Stimulated activated CD8-positive, alpha-beta memory T cell treated with anti-CD3 and anti-CD28 coated beads, Interleukin-7, amount 100 ng/mL, for 48 hours (primary cell): ENCODE measurements at regions not wholly inside any gene's neighbourhood (a gene's known extent, or its start where the extent isn't known, plus 50 kb on each side); places are given as distances from the start of the nearest gene placed in this dataset.

Experiments used
- DNase-seq, 2 donors: peaks; one replicate each; pipeline ENCODE4 v3.0.0-alpha.2; 2020; ENCODE audit warnings: low read depth in 1 of 2; ENCODE audit errors: extremely low read depth in 1 of 2

DNA sequence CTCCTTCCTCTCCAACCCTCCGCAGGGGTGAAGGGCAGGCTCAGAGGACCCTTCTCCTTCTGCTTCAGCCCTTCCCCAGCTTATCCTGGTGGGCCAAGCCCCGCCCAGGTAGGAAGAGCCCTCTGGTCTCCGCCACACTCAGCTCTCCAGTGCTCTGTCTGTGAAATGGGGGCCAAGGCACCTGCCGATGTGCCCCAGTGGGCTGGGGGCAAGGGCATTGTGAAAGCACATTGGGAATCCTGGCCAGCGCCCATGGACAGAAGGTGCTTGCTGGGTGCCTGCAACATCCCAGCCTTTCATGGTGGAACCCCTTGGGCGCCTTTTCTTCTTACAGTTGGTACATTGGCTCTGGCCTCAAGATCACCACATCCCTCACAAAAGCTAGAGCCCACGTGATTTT, 150.8 kb downstream of the INHBB start:
- no peak for DNase-seq

DNA sequence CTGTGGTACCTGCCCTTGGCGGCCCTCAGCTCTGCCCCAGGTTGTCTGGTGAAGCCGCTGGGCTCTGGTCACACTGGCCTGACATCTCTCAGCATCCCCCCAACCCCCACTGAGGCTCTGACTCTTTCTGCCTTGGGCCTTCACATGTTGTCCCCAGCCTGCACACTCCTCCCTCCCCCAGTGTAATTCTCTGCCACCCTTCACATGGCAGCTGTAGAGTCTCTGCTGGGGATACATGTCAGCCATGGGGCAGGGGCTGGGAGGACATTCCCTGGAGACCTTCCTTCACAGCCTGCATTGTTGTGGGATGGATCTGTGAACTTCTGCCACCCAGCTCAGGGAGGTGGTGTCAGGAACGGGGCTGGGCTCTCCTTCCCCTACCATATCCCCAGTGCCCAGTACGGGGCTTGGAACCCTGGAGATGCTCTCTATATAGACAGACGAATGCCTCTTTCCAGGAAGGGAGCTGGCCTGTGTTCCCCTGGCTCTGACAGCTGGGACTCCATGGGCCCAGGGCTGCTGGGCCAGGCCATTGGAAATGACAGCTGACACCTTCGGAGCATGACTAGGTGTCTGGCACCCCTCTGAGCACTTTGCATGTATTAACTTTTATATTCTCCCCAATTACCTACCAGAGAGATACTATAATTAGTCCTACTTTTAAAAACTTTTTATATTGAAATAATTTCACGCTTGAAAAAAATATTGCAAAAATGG, 151.5 kb downstream of the INHBB start:
- DNase-seq = no peak

DNA sequence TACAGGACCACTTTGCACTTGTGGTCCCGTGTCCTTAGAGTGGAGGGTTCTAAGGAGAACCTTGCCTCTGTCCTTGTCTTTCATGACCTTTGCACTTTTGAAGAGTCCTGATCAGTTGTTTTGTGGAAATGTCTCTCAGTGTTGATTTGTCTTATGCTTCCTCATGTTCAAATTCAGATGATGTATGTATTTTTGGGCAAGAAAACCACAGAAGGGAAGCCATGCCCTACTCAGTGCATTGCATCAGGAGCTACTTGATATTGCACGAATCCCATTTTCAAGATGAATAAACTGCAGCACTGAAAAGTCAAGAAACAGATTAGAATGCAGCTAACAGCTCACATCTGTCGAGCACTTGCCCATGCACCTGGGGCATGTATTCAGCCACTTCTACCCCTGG, 152.2 kb downstream of the INHBB start:
- DNase-seq = no peak

DNA sequence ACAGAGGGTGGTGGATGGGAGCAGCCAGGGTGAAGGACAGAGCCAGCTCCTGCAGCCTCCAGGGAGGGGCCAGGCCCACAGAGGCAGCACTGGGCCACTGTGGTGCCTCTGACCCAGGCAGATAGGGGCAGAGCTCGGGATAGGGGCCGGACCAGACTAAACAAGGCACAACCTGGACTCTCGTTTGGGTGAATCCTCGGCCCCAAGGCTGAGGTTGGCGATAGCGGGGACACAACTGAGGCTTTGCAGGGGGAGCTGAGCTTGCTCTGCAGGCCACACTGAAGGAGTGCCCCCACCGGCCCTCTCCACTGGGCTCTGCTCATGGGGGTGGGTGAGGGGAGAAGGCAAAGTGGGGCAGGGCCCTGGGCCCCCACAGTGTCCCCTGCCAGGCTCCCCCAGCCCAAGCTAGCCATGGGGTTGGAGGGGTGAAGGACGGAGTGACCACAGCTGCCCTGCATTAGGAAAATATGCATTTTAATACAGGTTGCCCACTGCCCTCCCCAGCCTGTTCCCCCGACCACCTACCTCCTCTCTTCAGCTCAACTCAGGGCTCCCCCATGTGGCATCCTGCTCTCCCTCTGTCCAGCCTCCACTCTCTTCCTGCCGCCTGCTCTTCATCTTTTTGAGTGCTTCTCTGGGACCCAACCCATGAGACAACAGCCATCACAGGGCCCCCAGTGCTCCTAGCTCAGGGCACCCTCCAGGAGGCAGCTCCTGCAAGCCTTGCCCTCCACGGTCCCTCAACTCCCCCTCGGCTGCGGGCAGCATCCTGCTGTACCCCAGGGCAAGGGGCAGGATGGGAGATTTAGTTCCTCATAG, 152.8 kb downstream of the INHBB start:
- no peak for DNase-seq

DNA sequence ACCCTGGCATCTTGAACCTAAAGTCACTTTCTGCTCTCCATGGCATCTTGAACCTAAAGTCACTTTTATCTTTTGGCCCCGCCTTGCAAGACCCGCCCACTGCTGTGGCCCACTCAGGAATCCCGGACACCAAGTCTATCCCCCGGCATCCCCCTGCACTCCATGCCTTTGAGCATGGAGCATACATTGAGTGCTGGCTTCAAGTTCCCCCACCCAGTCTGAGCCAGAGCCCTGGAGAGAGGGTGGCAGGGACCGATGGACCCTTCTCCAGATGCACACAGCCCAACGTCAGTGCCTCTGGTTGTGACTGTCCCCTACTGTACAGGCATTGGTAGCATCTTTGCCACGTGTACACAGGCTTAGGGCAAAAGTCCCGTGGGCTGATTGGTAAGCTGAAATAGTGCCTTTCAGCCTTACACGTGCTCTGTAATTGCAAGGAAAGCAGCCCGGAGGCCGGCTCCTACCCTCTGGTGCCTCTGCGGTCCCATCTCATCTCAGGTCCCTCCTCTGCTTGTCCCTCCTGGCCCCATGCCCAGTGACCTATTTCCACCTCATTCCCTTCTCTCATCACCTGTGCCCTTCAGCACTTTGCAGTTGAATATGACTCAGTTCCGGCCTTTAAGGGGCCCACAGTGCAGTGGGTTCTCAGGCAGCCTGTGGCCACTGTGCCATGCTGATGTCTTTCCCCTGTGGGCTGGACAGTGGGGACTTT, 154.0 kb downstream of the INHBB start:
- DNase-seq = no peak

DNA sequence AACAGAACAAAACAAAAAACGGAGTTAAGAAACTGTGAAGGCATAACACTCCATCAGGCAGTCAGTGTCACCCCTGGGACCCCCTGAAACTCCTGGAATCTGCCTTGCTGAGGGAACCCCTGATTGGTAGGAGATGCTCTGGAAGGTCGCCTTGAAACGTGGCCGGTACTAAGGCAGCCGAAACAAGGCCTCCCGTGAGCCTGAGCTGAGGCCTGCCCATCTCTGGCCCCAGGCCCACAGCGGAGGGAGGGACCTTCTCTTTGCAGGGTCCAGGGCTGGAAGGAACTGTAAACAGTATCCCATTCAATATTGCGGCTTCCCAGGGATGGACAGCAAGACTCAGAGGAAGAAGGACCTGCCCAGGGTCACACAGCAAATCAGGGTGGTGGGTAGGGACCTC, 155.7 kb downstream of the INHBB start:
- no peak for DNase-seq

DNA sequence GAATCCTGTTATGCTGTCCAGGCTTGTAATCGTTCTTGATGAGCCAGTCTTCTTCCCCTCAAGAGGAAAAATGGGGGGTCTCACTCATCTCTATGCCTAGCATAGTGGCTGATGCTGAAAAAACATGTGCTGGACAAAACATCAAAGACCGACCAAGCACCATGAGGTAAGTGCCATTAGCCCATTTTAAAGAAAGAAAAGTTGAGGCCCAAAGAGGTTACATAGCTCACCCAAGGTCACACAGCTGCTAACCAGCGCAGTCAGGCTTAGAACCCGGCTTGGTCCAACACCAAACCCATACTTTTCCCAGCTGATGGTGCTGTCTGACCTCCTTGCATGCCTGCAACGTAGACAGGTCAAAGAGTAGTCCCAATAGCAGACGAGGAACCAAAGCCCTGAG, 156.4 kb downstream of the INHBB start:
- DNase-seq = no peak

DNA sequence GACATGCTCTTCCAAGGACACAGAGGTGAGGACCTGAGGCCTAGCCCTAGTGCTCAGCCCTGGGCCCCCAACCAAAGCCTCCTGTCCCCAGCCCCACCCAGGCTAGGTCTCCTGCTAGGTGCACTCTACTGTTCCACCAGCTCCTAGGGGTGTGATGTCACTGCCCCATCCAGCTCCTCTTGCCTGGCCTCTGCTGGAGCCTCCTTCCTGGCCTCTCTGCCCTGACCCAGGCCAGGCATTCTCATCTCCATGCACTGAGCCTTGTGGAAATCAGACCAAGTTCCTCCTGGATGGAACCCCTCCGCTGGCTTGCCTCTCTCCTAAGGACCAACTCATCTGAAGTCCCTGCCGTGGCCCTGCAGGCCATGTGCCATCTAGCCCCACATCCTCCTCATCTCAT, 156.8 kb downstream of the INHBB start:
- DNase-seq = no peak

DNA sequence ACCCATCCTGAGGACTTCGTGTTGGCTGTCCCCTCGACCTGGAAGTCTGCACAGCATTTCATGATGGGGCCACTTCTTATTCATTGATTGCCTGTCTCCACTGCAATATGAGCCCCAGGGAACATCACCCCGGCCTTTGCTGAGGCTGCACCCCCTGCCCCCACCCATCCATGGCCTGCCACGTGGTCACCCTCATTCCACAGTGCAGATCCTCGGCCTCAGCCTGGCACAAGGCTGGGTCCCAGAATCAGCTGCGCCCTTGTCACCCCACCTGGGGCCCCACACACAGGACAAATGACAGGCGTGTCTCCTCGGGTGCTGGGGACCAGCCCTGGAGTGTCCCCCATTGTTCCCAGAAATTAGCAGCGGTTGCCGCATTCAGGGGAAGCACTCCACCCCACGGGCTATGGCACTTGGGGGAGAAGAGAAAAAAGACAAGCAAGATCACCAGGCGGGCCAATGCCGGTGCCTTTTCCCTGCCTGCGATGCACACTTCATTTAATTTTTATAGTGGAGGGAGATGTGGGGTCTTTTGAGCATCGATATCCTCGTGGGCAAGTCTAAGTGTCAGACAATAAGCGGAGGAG, 157.4 kb downstream of the INHBB start:
- DNase-seq = no peak

DNA sequence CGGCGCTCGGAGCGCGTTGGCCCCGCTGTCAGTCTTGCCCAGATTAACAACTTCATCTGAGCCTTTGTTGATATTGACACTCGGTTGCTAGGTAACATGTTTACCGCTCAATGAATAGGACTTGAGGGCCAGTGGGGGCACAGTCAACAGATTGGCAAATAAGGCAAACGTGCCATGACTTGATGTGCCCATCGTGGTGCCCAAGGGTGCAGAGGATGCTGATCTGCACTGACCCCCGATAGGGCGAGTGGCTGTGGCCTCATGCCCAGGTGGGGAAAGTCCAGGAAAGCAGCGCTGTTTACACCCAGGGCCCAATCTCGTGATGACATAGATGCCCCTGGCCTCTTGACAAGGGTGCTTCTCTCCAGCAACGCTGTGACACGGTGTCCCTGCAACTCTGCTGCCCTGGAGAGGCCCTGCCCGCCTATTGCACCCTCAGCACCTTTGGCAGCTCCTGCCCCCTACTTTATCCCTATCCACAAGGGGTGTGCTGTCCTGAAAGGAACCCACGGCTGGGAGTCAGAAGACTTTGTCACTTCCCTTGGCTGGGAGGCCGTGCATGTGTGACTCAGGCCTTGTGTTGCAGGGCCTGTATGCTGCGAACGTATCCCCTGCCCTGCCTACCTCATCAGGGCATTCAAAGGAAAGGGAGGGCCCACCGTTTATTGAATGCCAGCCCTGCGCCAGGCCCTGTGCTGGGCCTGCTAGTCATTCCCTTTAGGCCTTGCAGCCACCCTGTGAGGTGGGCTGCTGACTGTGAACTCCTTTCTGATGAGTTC, 158.0 kb downstream of the INHBB start:
- DNase-seq = no peak

DNA sequence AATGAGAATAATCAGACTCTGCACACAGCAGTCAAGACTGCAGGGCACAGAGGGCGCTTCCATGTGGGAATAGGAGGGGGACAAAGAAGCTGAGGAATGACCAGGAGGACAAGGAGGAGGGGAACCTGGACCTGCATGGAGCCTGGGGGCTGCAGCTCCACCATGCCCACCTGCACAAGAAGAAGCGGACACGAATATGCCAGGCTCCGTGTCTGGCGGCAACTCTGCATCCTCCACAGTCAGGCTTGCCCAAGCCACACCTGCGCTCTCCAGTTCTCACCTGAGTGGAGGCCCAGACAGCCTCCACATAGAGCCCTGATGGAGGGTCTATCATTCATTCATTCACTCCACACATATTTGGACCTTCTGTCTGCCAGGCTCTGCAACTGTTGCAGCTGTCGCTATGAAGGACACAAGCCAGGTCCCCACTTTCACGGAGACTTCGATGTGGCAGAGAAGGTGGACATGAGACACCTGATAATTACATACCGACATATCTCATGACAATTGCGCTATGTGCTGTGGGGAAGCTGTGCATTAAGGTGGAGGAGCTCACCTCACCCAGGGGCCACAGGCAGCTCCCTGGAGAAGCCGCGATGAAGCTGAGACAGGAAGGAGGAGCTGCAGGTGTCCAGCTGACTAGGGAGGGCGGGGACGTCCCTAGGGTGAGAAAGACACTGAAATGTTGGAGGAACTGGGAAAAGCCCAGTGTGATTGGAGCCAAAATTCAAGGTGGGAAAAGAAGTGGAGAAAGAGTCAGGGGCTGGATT, 159.2 kb downstream of the INHBB start:
- no peak for DNase-seq

DNA sequence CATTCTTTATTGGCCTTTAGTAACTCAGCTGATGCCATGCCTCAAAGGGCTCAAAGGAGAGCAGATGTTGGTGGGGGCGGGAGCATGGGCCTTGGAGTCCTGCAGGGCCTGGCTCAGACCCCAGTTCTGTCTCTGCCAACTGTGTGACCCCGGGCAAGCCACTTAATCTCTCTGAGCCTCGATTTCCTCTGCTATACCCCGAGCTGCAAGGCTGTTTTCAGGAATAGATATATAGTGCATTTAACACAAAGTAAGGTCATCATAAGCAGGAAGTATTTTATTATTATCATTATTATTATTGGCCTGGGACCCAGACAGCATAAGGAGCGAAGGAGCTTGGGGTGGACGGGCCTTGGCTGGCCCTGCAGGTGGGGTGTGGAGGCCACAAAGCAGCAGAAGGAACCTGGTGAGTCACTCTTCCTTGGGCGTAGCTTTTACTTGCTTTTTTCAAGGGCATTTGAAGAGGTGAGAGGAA, 162.7 kb downstream of the INHBB start:
- no peak for DNase-seq

DNA sequence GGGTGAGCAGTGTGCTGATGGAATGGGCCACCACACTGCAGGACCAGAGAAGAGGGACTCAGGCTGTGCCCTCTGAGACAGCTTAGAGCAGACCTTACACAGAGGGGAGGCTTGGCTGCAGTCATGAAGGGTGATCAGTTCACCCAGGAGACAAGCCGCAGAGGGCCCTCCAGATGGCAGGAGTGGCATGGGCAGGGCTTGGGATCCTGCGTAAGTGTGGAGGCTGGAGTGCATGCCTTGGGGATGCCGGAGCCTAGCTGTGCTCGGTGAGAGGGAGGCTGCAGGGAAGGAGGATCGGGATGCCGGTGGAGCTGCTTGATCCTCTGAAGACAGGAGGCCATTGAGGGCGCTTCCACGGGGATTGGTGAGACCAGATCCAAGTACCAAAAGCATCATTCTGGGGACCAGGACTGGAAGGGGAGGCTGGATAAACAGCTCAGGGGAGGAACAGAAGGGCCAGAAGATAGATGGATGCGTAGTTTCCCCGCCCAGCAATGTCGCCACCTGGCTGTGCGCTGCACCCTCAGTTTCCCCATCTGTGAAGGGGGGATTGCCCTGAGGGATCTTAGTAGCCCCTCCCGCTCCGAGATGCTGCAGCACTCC, 163.4 kb downstream of the INHBB start:
- no peak for DNase-seq

DNA sequence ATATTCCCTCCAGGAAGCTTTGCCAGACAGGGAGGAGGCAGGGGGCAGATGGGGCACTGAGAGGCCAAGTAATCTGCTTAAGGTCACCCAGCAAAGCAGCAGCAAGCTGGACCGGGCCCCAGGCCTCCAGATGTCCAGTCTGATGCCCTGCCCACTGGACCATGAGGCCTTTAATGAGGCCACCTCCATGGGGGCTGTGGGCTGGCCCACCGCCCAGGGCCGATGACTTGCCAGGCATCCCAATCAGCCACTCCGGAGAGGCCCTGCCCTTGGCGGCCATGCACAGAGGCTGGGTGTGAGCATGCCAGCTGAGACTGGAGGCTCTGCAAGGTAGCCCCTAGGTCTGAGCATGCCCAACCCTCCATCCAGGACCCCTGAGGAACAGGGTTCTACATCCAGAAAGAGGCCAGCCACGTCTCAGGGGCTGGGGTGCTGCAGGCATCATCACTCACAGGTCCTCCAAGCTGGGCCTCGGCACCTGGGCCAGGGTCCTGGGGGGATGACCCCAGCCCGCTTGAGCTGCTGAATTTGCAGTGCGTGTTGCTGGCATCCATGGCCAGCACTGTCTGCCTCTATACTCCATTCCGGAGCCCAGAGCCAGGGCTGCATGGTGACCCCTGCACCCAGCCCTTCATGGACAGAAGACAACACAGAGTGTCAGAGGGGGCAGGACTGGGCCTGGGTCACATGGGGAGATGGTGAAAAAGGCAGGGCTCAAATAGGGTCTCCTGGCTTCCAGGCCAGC, 164.2 kb downstream of the INHBB start:
- no peak for DNase-seq

DNA sequence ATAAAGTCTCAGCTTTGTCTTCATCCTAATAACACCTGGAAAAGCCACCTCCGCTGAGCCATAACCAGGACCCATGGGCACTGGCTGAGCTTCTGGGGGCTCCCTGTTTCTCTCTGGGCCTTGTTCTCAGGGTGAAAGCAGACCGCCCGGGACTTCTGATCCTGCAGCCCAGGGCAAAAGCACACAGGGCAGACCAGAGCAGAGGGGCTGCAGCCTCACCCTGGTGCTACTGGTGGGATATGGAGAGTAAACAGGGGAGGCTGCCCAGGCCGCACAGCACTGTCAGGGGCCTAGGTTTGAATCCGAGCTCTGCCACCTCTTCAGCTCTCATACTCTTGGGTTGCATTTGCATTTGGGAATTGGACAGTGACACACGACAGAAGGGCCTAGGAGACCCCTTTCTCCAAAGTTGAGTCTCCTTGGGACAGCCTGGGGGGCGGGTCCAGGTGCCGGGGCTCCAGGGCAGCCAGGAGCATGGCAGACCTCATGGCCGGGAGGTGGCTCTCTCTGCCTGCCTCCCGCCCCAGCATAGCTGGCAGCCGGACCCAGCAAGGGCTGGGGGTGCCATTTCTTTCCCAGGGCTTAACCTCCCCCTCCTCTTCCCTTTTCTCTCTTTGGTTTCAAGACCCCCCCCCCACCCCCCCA, 164.9 kb downstream of the INHBB start:
- DNase-seq = no peak

DNA sequence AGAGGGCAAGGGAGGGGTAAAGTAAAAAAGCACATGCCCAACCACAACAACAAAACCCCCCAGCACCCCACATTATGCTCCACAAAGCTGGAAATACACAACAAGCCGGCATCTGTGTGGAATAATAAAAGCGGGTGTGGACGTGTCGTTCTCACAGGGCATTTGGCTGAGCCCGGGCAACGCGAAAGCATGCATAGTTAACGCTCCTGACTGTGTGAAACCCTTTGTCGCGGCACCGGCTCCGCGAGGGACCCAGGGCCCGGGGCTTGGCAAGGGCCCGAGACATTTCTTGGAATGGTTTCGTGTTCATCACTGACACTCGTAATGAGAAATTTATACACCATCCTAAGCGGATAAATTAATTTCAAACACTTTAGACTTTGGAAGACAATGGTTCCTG, 165.6 kb downstream of the INHBB start:
- no peak for DNase-seq

DNA sequence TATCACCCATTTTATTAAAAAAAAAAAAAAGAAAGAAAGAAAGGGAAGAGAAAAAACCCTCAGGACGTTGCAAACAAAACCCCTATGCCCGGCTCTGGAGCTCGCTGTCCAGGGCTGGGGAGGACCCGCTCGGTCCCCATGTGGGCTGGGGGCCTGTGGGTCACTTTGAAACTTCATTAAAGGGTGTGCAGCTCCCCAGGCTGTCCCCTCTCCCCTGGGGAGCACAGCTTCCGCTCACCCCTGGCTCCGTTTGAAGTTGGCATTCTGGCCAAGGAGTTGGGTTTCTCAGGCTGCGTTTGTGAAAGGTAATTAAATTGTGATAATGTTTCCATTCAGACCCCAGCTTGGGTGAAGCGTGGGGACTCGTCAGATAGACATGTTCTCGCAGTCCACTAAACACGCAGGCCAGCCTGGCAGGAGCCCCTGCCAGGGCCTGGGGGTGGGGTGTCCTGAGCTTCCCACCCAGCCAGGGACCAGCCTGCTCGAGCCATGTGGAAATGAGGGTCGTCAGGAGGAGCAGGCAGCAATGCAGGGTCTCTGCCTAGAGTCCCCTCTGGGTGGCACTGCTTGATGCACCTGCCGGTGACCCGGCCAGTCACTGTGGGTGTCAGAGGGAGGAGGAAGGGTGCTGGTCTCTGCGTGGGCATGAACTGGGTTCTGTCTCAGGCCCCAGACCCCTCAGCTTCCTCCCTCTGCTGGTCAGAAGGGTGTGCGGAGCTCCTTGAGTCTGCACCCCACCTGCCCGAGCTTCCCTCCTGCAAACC, 166.2 kb downstream of the INHBB start:
- no peak for DNase-seq
